Heart right ventricle (tissue), 16 donors: ENCODE measurements at regions not wholly inside any gene's neighbourhood (a gene's known extent, or its start where the extent isn't known, plus 50 kb on each side); places are given as distances from the start of the nearest gene placed in this dataset.

Source experiments
- ATAC-seq, 8 donors: fragments of 200-7000 bp; cut with Tn5 transposase; one replicate each; pipeline ENCODE4 v1.9.1; 2020; ENCODE audit warnings: mild to moderate bottlenecking in 8 of 8, moderate library complexity in 8 of 8, moderate number of reproducible peaks in 1 of 8
- DNase-seq, 2 donors: peaks; one replicate each; pipeline ENCODE4 v3.0.0-alpha.2; 2020
- H3K27ac ChIP-seq, 10 donors: fragments of 200-600 bp; sonication (generic) in 2 of 10; one replicate each; pipeline versions ENCODE4 v1.5.0 to v1.8.0; 2020 to 2022; ENCODE audit warnings: mild to moderate bottlenecking in 3 of 10
- H3K27me3 ChIP-seq, 7 donors: fragments of 200-600 bp; one replicate each; pipeline ENCODE4 v1.8.0; 2021 to 2022; ENCODE audit warnings: mild to moderate bottlenecking in 2 of 7
- H3K36me3 ChIP-seq, 9 donors: fragments of 200-600 bp; sonication (generic) in 1 of 9; one replicate each; pipeline versions ENCODE4 v1.5.0 to v1.8.0; 2020 to 2022; ENCODE audit warnings: mild to moderate bottlenecking in 2 of 9
- H3K4me1 ChIP-seq, 9 donors: fragments of 200-600 bp; sonication (generic) in 1 of 9; one replicate each; pipeline versions ENCODE4 v1.5.0 to v1.8.0; 2020 to 2022; ENCODE audit warnings: mild to moderate bottlenecking in 4 of 9
- H3K4me3 ChIP-seq, 10 donors: fragments of 200-600 bp; sonication (generic) in 2 of 10; one replicate each; pipeline versions ENCODE4 v1.5.0 to v1.8.0; 2020 to 2022; ENCODE audit warnings: mild to moderate bottlenecking in 7 of 10, moderate library complexity in 2 of 10
- H3K9me3 ChIP-seq, 11 donors: fragments of 200-600 bp in 10 of 11; sonication (generic) in 2 of 11; one replicate each; pipeline versions ENCODE4 v1.5.0 to v1.8.0; 2013 to 2022; ENCODE audit warnings: mild to moderate bottlenecking in 2 of 11, control low read depth in 1 of 11, moderate library complexity in 1 of 11
- CTCF ChIP-seq, 9 donors: fragments of 200-600 bp; sonication (generic) in 2 of 9; IDR thresholded peaks; one replicate each; pipeline versions ENCODE4 v1.5.0 to v1.8.0; 2021 to 2022; ENCODE audit warnings: antibody characterized with exemption in 9 of 9, mild to moderate bottlenecking in 5 of 9, moderate library complexity in 1 of 9
- WGBS, 2 donors: extraction: QIAGEN DNeasy Blood & Tissue Kit; methylation state at CpG; one replicate each; pipeline ENCODE4 v1.1.7; 2013; ENCODE audit warnings: inconsistent platforms in 1 of 2; 5-methylcytosine and 5-hydroxymethylcytosine counted together
- intact Hi-C, 10 donors: fragments of 100-400 bp; cut with DNase I; formaldehyde crosslinking; loops; one replicate each; pipeline versions ENCODE4 v1.11.1 to v1.14.2; 2022
- donor health status: Arrhythmogenic right ventricular cardiomyopathy.
- donor health status: ischemic (EF 13 %, LVEDD 7.1; RV severe dilation, severe dysfunction).
- donor health status: healthy with polysubstance abuse.
- donor health status: DM: no; HTN: yes; CAD: no.
- donor health status: DM: no; HTN: no; CAD: no.
- donor health status: ischemic (EF 25% LVEDD 6.9; RV normal size, moderate dysfunction).
- donor health status: ischemic (EF 25% LVEDD 5.7; RV mildly dilated, moderate dysfunction).
- donor health status: healthy.
- donor health status: DM: yes; HTN: yes; CAD: no.
- donor health status: Ischemic cardiomyopathy.
- donor health status: ischemic (EF 35%, LVEDD 5.7; RV mildly dilated, moderate dysfunction).
- donor health status: nonischemic (EF 11% LVEDD 7.7; RV severe dilation, severe dysfunction).
- donor health status: DM: yes; HTN: yes; CAD: no.
- donor health status: PGD.
- donor health status: ischemic (EF 29% LVEDD 5.4; RV normal size, mild dysfunction).
- donor health status: nonischemic (EF 23%, LVEDD 6.1; RV moderate dilation, normal function).

GRCh38 chr18:78774741-78775141 lies 204.9 kb upstream of the SALL3 start:
- Histone ChIP-seq H3K27me3 (peaks cover 0 to 26% (median 9%) of the 10 kb centered on the region in 7 donors), H3K4me3 (no peak overlapping the region), H3K36me3 (no peaks in the 10 kb centered on the region), H3K27ac (no peak overlapping the region), H3K9me3 (no peaks in the 10 kb centered on the region), H3K4me1 (no peaks in the 10 kb centered on the region)
- intact Hi-C loops: no loop called here
- DNase-seq (no peak), ATAC-seq (no peak)
- TF ChIP-seq CTCF (IDR thresholded peaks at IDR 0.05): no peak
- 86 to 88% methylated on average over 22 of the region's 22 CpGs for WGBS, 2 donors

GRCh38 chr18:78776151-78776550 lies 203.5 kb upstream of the SALL3 start:
- Histone ChIP-seq H3K4me3 (no peak overlapping the region), H3K27me3 (peaks cover 0 to 22% (median 9%) of the 10 kb centered on the region in 7 donors), H3K9me3 (no peaks in the 10 kb centered on the region), H3K4me1 (no peaks in the 10 kb centered on the region), H3K27ac (no peak overlapping the region), H3K36me3 (no peaks in the 10 kb centered on the region)
- WGBS, 2 donors: 78 to 88% methylated on average over 5 of the region's 5 CpGs
- DNase-seq: no peak
- intact Hi-C loops: no loop called here
- ATAC-seq: no peak
- no peak for TF ChIP-seq CTCF (IDR thresholded peaks at IDR 0.05)

GRCh38 chr18:78776706-78777285 lies 202.8 kb upstream of the SALL3 start:
- no peak for ATAC-seq
- 90 to 92% methylated on average over 17 of the region's 17 CpGs for WGBS, 2 donors
- Histone ChIP-seq H3K4me3 (no peak overlapping the region), H3K4me1 (no peaks in the 10 kb centered on the region), H3K27ac (no peak overlapping the region), H3K9me3 (no peaks in the 10 kb centered on the region), H3K27me3 (peaks cover 0 to 15% (median 3%) of the 10 kb centered on the region in 7 donors), H3K36me3 (no peaks in the 10 kb centered on the region)
- intact Hi-C loops: no loop called here
- no peak for TF ChIP-seq CTCF (IDR thresholded peaks at IDR 0.05)
- no peak for DNase-seq

GRCh38 chr18:78777992-78778391 lies 201.6 kb upstream of the SALL3 start:
- no peak for TF ChIP-seq CTCF (IDR thresholded peaks at IDR 0.05)
- no peaks in the 10 kb centered on the region for H3K4me1 ChIP-seq
- H3K4me3 ChIP-seq: no peak overlapping the region
- peaks cover 0 to 12% (median 0%) of the 10 kb centered on the region in 7 donors for H3K27me3 ChIP-seq
- H3K9me3 ChIP-seq: no peaks in the 10 kb centered on the region
- no peak for DNase-seq
- intact Hi-C loops: no loop called here
- WGBS, 2 donors: 85 to 88% methylated on average over 17 of the region's 17 CpGs
- no peak overlapping the region for H3K27ac ChIP-seq
- no peaks in the 10 kb centered on the region for H3K36me3 ChIP-seq
- no peak for ATAC-seq
